ENCODE measurements at regions not wholly inside any gene's neighbourhood (a gene's known extent, or its start where the extent isn't known, plus 50 kb on each side); places are given as distances from the start of the nearest gene placed in this dataset.

DNA sequence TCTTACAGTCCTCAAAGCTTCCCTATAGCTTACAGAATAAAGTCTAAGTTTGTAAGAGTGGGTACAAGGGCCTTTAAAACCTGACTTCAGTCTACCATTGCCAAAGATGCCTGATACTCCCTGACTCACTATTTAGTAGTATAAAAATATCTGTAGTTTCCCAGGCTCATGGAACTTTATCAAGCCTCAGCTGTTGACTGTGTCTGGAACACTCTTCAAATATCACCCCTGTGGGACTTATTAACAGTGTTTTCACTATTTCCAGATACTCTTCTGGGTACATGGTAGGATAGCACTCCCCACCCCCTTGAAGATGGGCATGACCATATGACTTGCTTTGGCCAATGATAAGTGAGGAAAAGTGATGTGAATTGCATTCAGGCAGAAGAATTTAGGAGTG is 105.3 kb upstream of the TENT5A start:
- ChIA-PET CTCF (no interaction called here), POLR2A (no interaction called here)
- no peak overlapping the region for H3K27ac ChIP-seq (ENCODE audit: insufficient read depth, low read depth, low read length)
- BruUV-seq (replicated peaks) = no TSS peak
- DNase-seq (ENCODE audit: low read depth, low spot score) = no peak
- peaks cover 16% of the 10 kb centered on the region for H3K4me1 ChIP-seq (ENCODE audit: control insufficient read depth, extremely low read depth, insufficient read depth, low read length)
- no peaks in the 10 kb centered on the region for H3K9me3 ChIP-seq (replicated peaks; ENCODE audit: control insufficient read depth, insufficient read depth, low read length)
- no peaks in the 10 kb centered on the region for H4K20me1 ChIP-seq (replicated peaks; ENCODE audit: control insufficient read depth, extremely low read depth, insufficient read depth, low read length)
- H3K9ac ChIP-seq (replicated peaks; ENCODE audit: extremely low read depth, insufficient read depth, low read length) = no peak overlapping the region
- H3K9me1 ChIP-seq (replicated peaks; ENCODE audit: control insufficient read depth, extremely low read depth, insufficient read depth, low read length) = no peaks in the 10 kb centered on the region
- no peaks in the 10 kb centered on the region for H3K36me3 ChIP-seq (ENCODE audit: control insufficient read depth in 2 of 2, extremely low read depth in 1 of 2, insufficient read depth in 2 of 2, low read length in 2 of 2)
- no peak for FAIRE-seq
- no peak overlapping the region for H3K4me3 ChIP-seq (replicated peaks in 1 of 3; ENCODE audit: insufficient read depth in 1 of 3, low read depth in 1 of 3, low read length in 3 of 3)
- intact Hi-C loops (cut with micrococcal nuclease) (no loop called here), dilution Hi-C loops (cut with MboI; ENCODE audit: extremely low pct_ligation_motif_present, low sequenced_read_pairs) (no loop called here)
- H3K4me2 ChIP-seq (ENCODE audit: insufficient read depth, low read length) = no peak overlapping the region
- no peaks in the 10 kb centered on the region for H3K27me3 ChIP-seq (ENCODE audit: control insufficient read depth in 2 of 2, insufficient read depth in 2 of 2, low read length in 2 of 2)
- H3K79me2 ChIP-seq (ENCODE audit: control insufficient read depth, insufficient read depth, low read length) = no peaks in the 10 kb centered on the region
- no peak for TF ChIP-seq POLR2A (IDR thresholded peaks at IDR 0.05; ENCODE audit: low read depth, low read length)
- H2AFZ ChIP-seq (ENCODE audit: low read depth, low read length) = no peak overlapping the region

DNA sequence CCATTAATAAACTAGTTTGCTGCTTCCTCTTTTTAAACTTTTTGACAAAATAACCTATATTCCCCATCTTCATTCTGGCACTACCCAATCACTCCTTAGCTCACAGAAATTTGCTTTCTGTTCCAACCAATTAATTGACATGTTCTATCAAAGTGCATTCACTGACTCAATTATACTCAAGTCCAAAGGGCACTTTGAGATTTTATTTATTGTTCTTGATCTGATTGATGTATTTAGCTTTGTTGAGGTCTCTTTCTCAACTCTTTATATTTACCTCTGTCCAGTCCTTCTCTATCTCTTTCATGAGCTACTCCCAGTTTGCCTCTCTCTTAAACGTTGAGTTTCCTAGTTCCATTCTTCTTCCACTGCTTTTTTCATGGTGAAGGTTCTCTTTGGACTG is 104.4 kb upstream of the TENT5A start:
- POLR2A ChIA-PET = interaction anchor here (0.6 kb wide), 1 partner anchor 405 kb away, joined by 5 read pairs; no protein-coding TSS in a partner anchor
- dilution Hi-C loops (cut with MboI; ENCODE audit: extremely low pct_ligation_motif_present, low sequenced_read_pairs) = no loop called here
- Histone ChIP-seq H3K79me2 (ENCODE audit: control insufficient read depth, insufficient read depth, low read length) (no peaks in the 10 kb centered on the region), H3K4me1 (ENCODE audit: control insufficient read depth, extremely low read depth, insufficient read depth, low read length) (peaks cover 16% of the 10 kb centered on the region), H3K4me3 (replicated peaks in 1 of 3; ENCODE audit: insufficient read depth in 1 of 3, low read depth in 1 of 3, low read length in 3 of 3) (no peak overlapping the region), H2AFZ (ENCODE audit: low read depth, low read length) (no peak overlapping the region), H3K4me2 (ENCODE audit: insufficient read depth, low read length) (no peak overlapping the region), H4K20me1 (replicated peaks; ENCODE audit: control insufficient read depth, extremely low read depth, insufficient read depth, low read length) (no peaks in the 10 kb centered on the region), H3K9ac (replicated peaks; ENCODE audit: extremely low read depth, insufficient read depth, low read length) (no peak overlapping the region), H3K9me3 (replicated peaks; ENCODE audit: control insufficient read depth, insufficient read depth, low read length) (no peaks in the 10 kb centered on the region), H3K36me3 (ENCODE audit: control insufficient read depth in 2 of 2, extremely low read depth in 1 of 2, insufficient read depth in 2 of 2, low read length in 2 of 2) (no peaks in the 10 kb centered on the region), H3K9me1 (replicated peaks; ENCODE audit: control insufficient read depth, extremely low read depth, insufficient read depth, low read length) (no peaks in the 10 kb centered on the region), H3K27me3 (ENCODE audit: control insufficient read depth in 2 of 2, insufficient read depth in 2 of 2, low read length in 2 of 2) (no peaks in the 10 kb centered on the region), H3K27ac (ENCODE audit: insufficient read depth, low read depth, low read length) (no peak overlapping the region)
- TF ChIP-seq POLR2A (IDR thresholded peaks at IDR 0.05; ENCODE audit: low read depth, low read length) = no peak
- TF ChIP-seq, protein P1, sequence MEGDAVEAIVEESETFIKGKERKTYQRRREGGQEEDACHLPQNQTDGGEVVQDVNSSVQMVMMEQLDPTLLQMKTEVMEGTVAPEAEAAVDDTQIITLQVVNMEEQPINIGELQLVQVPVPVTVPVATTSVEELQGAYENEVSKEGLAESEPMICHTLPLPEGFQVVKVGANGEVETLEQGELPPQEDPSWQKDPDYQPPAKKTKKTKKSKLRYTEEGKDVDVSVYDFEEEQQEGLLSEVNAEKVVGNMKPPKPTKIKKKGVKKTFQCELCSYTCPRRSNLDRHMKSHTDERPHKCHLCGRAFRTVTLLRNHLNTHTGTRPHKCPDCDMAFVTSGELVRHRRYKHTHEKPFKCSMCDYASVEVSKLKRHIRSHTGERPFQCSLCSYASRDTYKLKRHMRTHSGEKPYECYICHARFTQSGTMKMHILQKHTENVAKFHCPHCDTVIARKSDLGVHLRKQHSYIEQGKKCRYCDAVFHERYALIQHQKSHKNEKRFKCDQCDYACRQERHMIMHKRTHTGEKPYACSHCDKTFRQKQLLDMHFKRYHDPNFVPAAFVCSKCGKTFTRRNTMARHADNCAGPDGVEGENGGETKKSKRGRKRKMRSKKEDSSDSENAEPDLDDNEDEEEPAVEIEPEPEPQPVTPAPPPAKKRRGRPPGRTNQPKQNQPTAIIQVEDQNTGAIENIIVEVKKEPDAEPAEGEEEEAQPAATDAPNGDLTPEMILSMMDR (IDR thresholded peaks at IDR 0.05; ENCODE audit: extremely low read depth in 1 of 2, insufficient read depth in 1 of 2, low read depth in 1 of 2, low read length in 2 of 2) = no peak
- TF ChIP-seq, protein P2, sequence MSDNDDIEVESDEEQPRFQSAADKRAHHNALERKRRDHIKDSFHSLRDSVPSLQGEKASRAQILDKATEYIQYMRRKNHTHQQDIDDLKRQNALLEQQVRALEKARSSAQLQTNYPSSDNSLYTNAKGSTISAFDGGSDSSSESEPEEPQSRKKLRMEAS (IDR thresholded peaks at IDR 0.05; ENCODE audit: insufficient read depth, insufficient read length) = no peak
- TF ChIP-seq GATA2 (IDR thresholded peaks at IDR 0.05; ENCODE audit: insufficient read depth, insufficient read length, low read depth, low read length) = no peak
- no peak for TF ChIP-seq POLR2AphosphoS5 (IDR thresholded peaks at IDR 0.05; ENCODE audit: insufficient read depth, low read depth, low read length)
- no peak for TF ChIP-seq EZH2 (IDR thresholded peaks at IDR 0.05; ENCODE audit: borderline replicate concordance, low read depth, low read length, severe bottlenecking)
- TF ChIP-seq FOS (IDR thresholded peaks at IDR 0.05; ENCODE audit: borderline replicate concordance, insufficient read depth, low read length) = no peak
- TF ChIP-seq MYC (IDR thresholded peaks at IDR 0.05; ENCODE audit: low read depth, low read length) = no peak
- no peak for TF ChIP-seq JUN (IDR thresholded peaks at IDR 0.05; ENCODE audit: borderline replicate concordance, insufficient read depth, insufficient read length, low read depth)
- FAIRE-seq = no peak
- DNase-seq (ENCODE audit: low read depth, low spot score) = no peak
- BruUV-seq (replicated peaks) = no TSS peak
- intact Hi-C loops (cut with micrococcal nuclease) = no loop called here
- CTCF ChIA-PET = no interaction called here

All from endothelial cell of umbilical vein (primary cell).